Endothelial cell of umbilical vein (primary cell): ENCODE measurements at regions not wholly inside any gene's neighbourhood (a gene's known extent, or its start where the extent isn't known, plus 50 kb on each side); places are given as distances from the start of the nearest gene placed in this dataset.

Experiments used
- BruUV-seq: library from RNA; stranded (reverse); fragments of 400-500 nt; replicated peaks from 2 replicates; lab custom pipeline; 2021; lab: Mats Ljungman, UMichigan
- CTCF ChIA-PET: fragments of 300-600, 350-600 bp; sonication (Branson Sonifier 250); formaldehyde crosslinking; loops from one replicate; lab custom pipeline; 2021; ENCODE audit warnings: antibody characterized with exemption, inconsistent platforms; lab: Charles Lee
- POLR2A ChIA-PET: fragments of 300-600, 350-600 bp; sonication (Branson Sonifier 250); formaldehyde crosslinking; loops from one replicate; lab custom pipeline; 2021; ENCODE audit warnings: antibody characterized with exemption, inconsistent platforms; lab: Charles Lee
- DNase-seq: peaks from one replicate; pipeline ENCODE4 v3.0.0-alpha.2; 2011; ENCODE audit warnings: low read depth, low spot score
- FAIRE-seq: peaks from 2 replicates; lab custom pipeline; 2011; peaks lifted over from hg19 to GRCh38; lab: Jason Lieb, UNC
- H2AFZ ChIP-seq: 2 replicates; pipeline ENCODE4 v1.6.0; 2012; ENCODE audit warnings: low read depth, low read length, control low read depth, inconsistent platforms
- H3K27ac ChIP-seq: 2 replicates; pipeline ENCODE4 v1.5.1; 2011; ENCODE audit warnings: low read depth, mild to moderate bottlenecking, control low read depth, low read length, moderate library complexity; ENCODE audit not compliant: insufficient read depth
- H3K27me3 ChIP-seq, 2 experiments: 2 replicates each; pipeline versions ENCODE4 v1.6.0 to v1.6.1; 2011; ENCODE audit warnings: low read length in 2 of 2, mixed read lengths in 1 of 2; ENCODE audit not compliant: control insufficient read depth in 2 of 2, insufficient read depth in 2 of 2
- H3K36me3 ChIP-seq, 2 experiments: 2 replicates in 1 of 2; 3 replicates in 1 of 2; pipeline ENCODE4 v1.5.1; 2011; ENCODE audit warnings: low read length in 2 of 2, mild to moderate bottlenecking in 1 of 2, moderate library complexity in 1 of 2; ENCODE audit not compliant: control insufficient read depth in 2 of 2, insufficient read depth in 2 of 2; ENCODE audit errors: extremely low read depth in 1 of 2
- H3K4me1 ChIP-seq: 3 replicates; pipeline ENCODE4 v1.5.1; 2011; ENCODE audit warnings: mild to moderate bottlenecking, low read length; ENCODE audit not compliant: control insufficient read depth, insufficient read depth; ENCODE audit errors: extremely low read depth
- H3K4me2 ChIP-seq: 2 replicates; pipeline ENCODE4 v1.6.1; 2011; ENCODE audit warnings: low read length, control low read depth, mixed read lengths; ENCODE audit not compliant: insufficient read depth
- H3K4me3 ChIP-seq, 3 experiments: fragments of 200-600 bp in 1 of 3; sonication (generic), shearing (Covaris generic) in 1 of 3; replicated peaks in 1 of 3; 2 replicates each; pipeline ENCODE4 v1.5.1; 2011 to 2016; ENCODE audit warnings: control low read depth in 3 of 3, low read length in 3 of 3, mild to moderate bottlenecking in 2 of 3, inconsistent platforms in 1 of 3, low read depth in 1 of 3, moderate library complexity in 1 of 3; ENCODE audit not compliant: insufficient read depth in 1 of 3
- H3K79me2 ChIP-seq: 2 replicates; pipeline ENCODE4 v1.6.0; 2012; ENCODE audit warnings: low read length, inconsistent platforms; ENCODE audit not compliant: control insufficient read depth, insufficient read depth
- H3K9ac ChIP-seq: replicated peaks from 2 replicates; pipeline ENCODE3; 2011; ENCODE audit warnings: low read length, control low read depth; ENCODE audit not compliant: insufficient read depth; ENCODE audit errors: extremely low read depth
- H3K9me1 ChIP-seq: replicated peaks from 3 replicates; pipeline ENCODE4 v1.6.0; 2011; ENCODE audit warnings: mild to moderate bottlenecking, low read length; ENCODE audit not compliant: control insufficient read depth, insufficient read depth; ENCODE audit errors: extremely low read depth
- H3K9me3 ChIP-seq: replicated peaks from 2 replicates; pipeline ENCODE4 v1.5.1; 2012; ENCODE audit warnings: low read length, inconsistent platforms; ENCODE audit not compliant: control insufficient read depth, insufficient read depth
- H4K20me1 ChIP-seq: replicated peaks from 2 replicates; pipeline ENCODE3; 2011; ENCODE audit warnings: mild to moderate bottlenecking, low read length; ENCODE audit not compliant: control insufficient read depth, insufficient read depth; ENCODE audit errors: extremely low read depth
- EZH2 ChIP-seq: IDR thresholded peaks from 2 replicates; pipeline ENCODE4 v1.6.1; 2012; ENCODE audit warnings: borderline replicate concordance, low read depth, mild to moderate bottlenecking, moderate library complexity, low read length, inconsistent platforms; ENCODE audit not compliant: severe bottlenecking
- FOS ChIP-seq: IDR thresholded peaks from 2 replicates; pipeline ENCODE4 v1.6.1; 2011; ENCODE audit warnings: mild to moderate bottlenecking, low read length, moderate library complexity, borderline replicate concordance; ENCODE audit not compliant: insufficient read depth
- GATA2 ChIP-seq: IDR thresholded peaks from 2 replicates; pipeline ENCODE4 v1.7.0; 2011; ENCODE audit warnings: low read depth, mild to moderate bottlenecking, moderate library complexity, mixed read lengths, low read length; ENCODE audit not compliant: insufficient read length, insufficient read depth
- JUN ChIP-seq: IDR thresholded peaks from 2 replicates; pipeline ENCODE4 v1.6.1; 2011; ENCODE audit warnings: borderline replicate concordance, low read depth; ENCODE audit not compliant: insufficient read length, insufficient read depth
- MYC ChIP-seq: IDR thresholded peaks from one replicate; pipeline ENCODE4 v1.6.1; 2011; ENCODE audit warnings: mild to moderate bottlenecking, low read depth, low read length
- POLR2A ChIP-seq: IDR thresholded peaks from 2 replicates; pipeline ENCODE4 v1.6.1; 2012; ENCODE audit warnings: low read depth, mild to moderate bottlenecking, control low read depth, low read length
- POLR2AphosphoS5 ChIP-seq: IDR thresholded peaks from 2 replicates; pipeline ENCODE4 v1.6.1; 2012; ENCODE audit warnings: low read depth, mild to moderate bottlenecking, control low read depth, low read length, moderate library complexity; ENCODE audit not compliant: insufficient read depth
- dilution Hi-C: fragments of 300-500 bp; cut with MboI; formaldehyde crosslinking; loops from one replicate; pipeline ENCODE4 v1.15.0; 2019; ENCODE audit warnings: low sequenced_read_pairs; ENCODE audit not compliant: extremely low pct_ligation_motif_present
- intact Hi-C: fragments of 100-400 bp; cut with micrococcal nuclease; formaldehyde crosslinking; loops from one replicate; pipeline ENCODE4 v1.10.0; 2022
- TF ChIP-seq, protein P1 (sequence below), 2 donors: IDR thresholded peaks; 1 replicate in 1 of 2; 2 replicates in 1 of 2; pipeline ENCODE4 v1.5.1; 2011; ENCODE audit warnings: low read length in 2 of 2, mild to moderate bottlenecking in 2 of 2, moderate library complexity in 2 of 2, control low read depth in 1 of 2, inconsistent platforms in 1 of 2, low read depth in 1 of 2; ENCODE audit not compliant: insufficient read depth in 1 of 2; ENCODE audit errors: extremely low read depth in 1 of 2
- TF ChIP-seq, protein P2 (sequence below): IDR thresholded peaks from 2 replicates; pipeline ENCODE4 v1.6.1; 2011; ENCODE audit not compliant: insufficient read depth, insufficient read length

DNA sequence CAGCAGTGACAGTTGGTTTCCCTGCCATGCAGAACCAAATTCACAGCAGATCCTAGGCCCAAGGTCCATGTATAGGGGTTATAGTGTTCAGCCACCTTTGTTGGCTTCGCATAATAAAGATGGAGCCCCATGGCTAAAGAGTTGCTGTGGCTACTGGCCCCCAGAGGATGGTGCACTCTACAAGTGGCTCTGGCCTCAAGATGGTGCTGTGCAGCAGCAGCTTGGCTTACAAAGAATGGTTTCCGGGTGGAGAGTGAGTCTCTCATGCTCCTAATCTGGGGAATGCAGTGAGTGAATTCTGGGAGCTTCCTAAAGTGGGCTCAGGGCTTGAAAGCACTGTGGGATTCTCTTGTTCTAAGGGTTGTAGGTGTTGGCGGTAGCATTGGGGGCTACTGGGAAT is 1199.7 kb downstream of the CNTNAP5 start:
- dilution Hi-C loops (no loop called here), intact Hi-C loops (no loop called here)
- H3K4me2 ChIP-seq, result no peak overlapping the region
- FAIRE-seq (no peak), DNase-seq (no peak)
- H3K4me1 ChIP-seq, result no peaks in the 10 kb centered on the region
- no peaks in the 10 kb centered on the region for H3K27me3 ChIP-seq
- H3K4me3 ChIP-seq, result no peak overlapping the region
- H3K27ac ChIP-seq, result no peak overlapping the region
- no peaks in the 10 kb centered on the region for H3K79me2 ChIP-seq
- ChIA-PET CTCF (no interaction called here), POLR2A (no interaction called here)
- TF ChIP-seq POLR2A (no peak), EZH2 (no peak), MYC (no peak), FOS (no peak), POLR2AphosphoS5 (no peak), GATA2 (no peak), JUN (no peak)
- TF ChIP-seq, protein P1, sequence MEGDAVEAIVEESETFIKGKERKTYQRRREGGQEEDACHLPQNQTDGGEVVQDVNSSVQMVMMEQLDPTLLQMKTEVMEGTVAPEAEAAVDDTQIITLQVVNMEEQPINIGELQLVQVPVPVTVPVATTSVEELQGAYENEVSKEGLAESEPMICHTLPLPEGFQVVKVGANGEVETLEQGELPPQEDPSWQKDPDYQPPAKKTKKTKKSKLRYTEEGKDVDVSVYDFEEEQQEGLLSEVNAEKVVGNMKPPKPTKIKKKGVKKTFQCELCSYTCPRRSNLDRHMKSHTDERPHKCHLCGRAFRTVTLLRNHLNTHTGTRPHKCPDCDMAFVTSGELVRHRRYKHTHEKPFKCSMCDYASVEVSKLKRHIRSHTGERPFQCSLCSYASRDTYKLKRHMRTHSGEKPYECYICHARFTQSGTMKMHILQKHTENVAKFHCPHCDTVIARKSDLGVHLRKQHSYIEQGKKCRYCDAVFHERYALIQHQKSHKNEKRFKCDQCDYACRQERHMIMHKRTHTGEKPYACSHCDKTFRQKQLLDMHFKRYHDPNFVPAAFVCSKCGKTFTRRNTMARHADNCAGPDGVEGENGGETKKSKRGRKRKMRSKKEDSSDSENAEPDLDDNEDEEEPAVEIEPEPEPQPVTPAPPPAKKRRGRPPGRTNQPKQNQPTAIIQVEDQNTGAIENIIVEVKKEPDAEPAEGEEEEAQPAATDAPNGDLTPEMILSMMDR (IDR thresholded peaks at IDR 0.05; ENCODE audit: extremely low read depth in 1 of 2, insufficient read depth in 1 of 2, low read depth in 1 of 2, low read length in 2 of 2), result no peak
- TF ChIP-seq, protein P2, sequence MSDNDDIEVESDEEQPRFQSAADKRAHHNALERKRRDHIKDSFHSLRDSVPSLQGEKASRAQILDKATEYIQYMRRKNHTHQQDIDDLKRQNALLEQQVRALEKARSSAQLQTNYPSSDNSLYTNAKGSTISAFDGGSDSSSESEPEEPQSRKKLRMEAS, result no peak
- no peaks in the 10 kb centered on the region for H4K20me1 ChIP-seq
- H3K9ac ChIP-seq, result no peak overlapping the region
- H3K36me3 ChIP-seq, result no peaks in the 10 kb centered on the region
- peaks cover 2% of the 10 kb centered on the region for H3K9me3 ChIP-seq
- H3K9me1 ChIP-seq, result no peaks in the 10 kb centered on the region
- BruUV-seq, result no TSS peak
- H2AFZ ChIP-seq, result no peak overlapping the region
